ENCODE measurements at regions not wholly inside any gene's neighbourhood (a gene's known extent, or its start where the extent isn't known, plus 50 kb on each side); places are given as distances from the start of the nearest gene placed in this dataset.
"Not testable (repeated sequence)": the region's sequence is repeated elsewhere in the genome, so short reads cannot be mapped to it uniquely, and the experiment has no call there.

- TF ChIP-seq ZNF462 (CRISPR knock-in tag; IDR thresholded peaks at IDR 0.05) (no peak), CTCF (conservative IDR thresholded peaks at IDR 0.05; ENCODE audit: low read depth in 2 of 2) (no peak), EZH2 (IDR thresholded peaks at IDR 0.05; ENCODE audit: low read depth, unreplicated experiment) (no peak)
These were observed 667.0 kb downstream of the TYW1 start (continued) for GRCh38 chr7:67663644-67664043.

- H3K27ac Mint-ChIP-seq; DNase-seq (ENCODE audit: low spot score); H3K4me2 ChIP-seq; H3F3A ChIP-seq (replicated peaks; ENCODE audit: low read depth); H3K4me3 Mint-ChIP-seq; H3K4me1 ChIP-seq (ENCODE audit: insufficient read depth); H3K4me3 ChIP-seq; H2AFZ ChIP-seq; H3K79me2 ChIP-seq (replicated peaks; ENCODE audit: insufficient read depth); ATAC-seq; H3K27me3 ChIP-seq (ENCODE audit: insufficient read depth); H3K36me3 Mint-ChIP-seq (ENCODE audit: low read depth); H4K20me1 ChIP-seq (replicated peaks; ENCODE audit: insufficient read depth); H3K9me2 ChIP-seq (ENCODE audit: insufficient read depth); H3K27ac ChIP-seq (ENCODE audit: low read depth); H3K4me1 Mint-ChIP-seq; H3K27me3 Mint-ChIP-seq (ENCODE audit: insufficient read depth, low read depth, poor library complexity): not testable (repeated sequence)
- peaks cover 86% of the 10 kb centered on the region for H3K9me3 Mint-ChIP-seq
- 0 out of 2 replicates have a peak, but pooled peaks cover 13% of the 10 kb centered on the region for H3K36me3 ChIP-seq (ENCODE audit: insufficient read depth)
These were observed 669.7 kb downstream of the TYW1 start for GRCh38 chr7:67666359-67666758.
